GM23338 (cell line): ENCODE measurements at regions not wholly inside any gene's neighbourhood (a gene's known extent, or its start where the extent isn't known, plus 50 kb on each side); places are given as distances from the start of the nearest gene placed in this dataset.

Source experiments
- ATAC-seq: fragments of 200-7000 bp; cut with Tn5 transposase; 3 replicates; pipeline ENCODE4 v1.9.1; 2020
- DNase-seq: peaks from one replicate; pipeline ENCODE4 v3.0.0-alpha.2; 2015; ENCODE audit warnings: low spot score
- H2AFZ ChIP-seq: fragments of 200-600 bp; sonication (generic); 2 replicates; pipeline ENCODE4 v1.8.0; 2016; ENCODE audit warnings: antibody characterized with exemption, mild to moderate bottlenecking, moderate library complexity
- H3F3A ChIP-seq: fragments of 200-600 bp; sonication (generic); replicated peaks from 2 replicates; pipeline ENCODE4 v1.8.0; 2017; ENCODE audit warnings: antibody characterized with exemption, mixed run types, low read depth
- H3K27ac ChIP-seq: fragments of 200-600 bp; sonication (generic); 2 replicates; pipeline ENCODE4 v1.6.1; 2016; ENCODE audit warnings: low read depth
- H3K27me3 ChIP-seq: fragments of 200-600 bp; sonication (generic); 2 replicates; pipeline ENCODE4 v1.8.0; 2016; ENCODE audit warnings: mild to moderate bottlenecking, mixed run types, moderate library complexity; ENCODE audit not compliant: insufficient read depth
- H3K36me3 ChIP-seq: fragments of 200-600 bp; sonication (generic); 2 replicates; pipeline ENCODE4 v1.8.0; 2016; ENCODE audit warnings: mild to moderate bottlenecking; ENCODE audit not compliant: insufficient read depth
- H3K4me1 ChIP-seq: fragments of 200-600 bp; sonication (generic); 2 replicates; pipeline ENCODE4 v1.8.0; 2016; ENCODE audit warnings: mild to moderate bottlenecking, moderate library complexity; ENCODE audit not compliant: insufficient read depth
- H3K4me2 ChIP-seq: fragments of 200-600 bp; sonication (generic); 2 replicates; pipeline ENCODE4 v1.7.1; 2017; ENCODE audit warnings: mixed run types
- H3K4me3 ChIP-seq: fragments of 200-600 bp; sonication (generic); 2 replicates; pipeline ENCODE4 v1.6.1; 2016; ENCODE audit warnings: mixed run types
- H3K79me2 ChIP-seq: fragments of 200-600 bp; sonication (generic); replicated peaks from 2 replicates; pipeline ENCODE4 v1.8.0; 2017; ENCODE audit warnings: mild to moderate bottlenecking; ENCODE audit not compliant: insufficient read depth
- H3K9me2 ChIP-seq: fragments of 200-600 bp; sonication (generic); 2 replicates; pipeline ENCODE4 v1.8.0; 2017; ENCODE audit not compliant: insufficient read depth
- H4K20me1 ChIP-seq: fragments of 200-600 bp; sonication (generic); replicated peaks from 2 replicates; pipeline ENCODE4 v1.8.0; 2017; ENCODE audit warnings: mild to moderate bottlenecking; ENCODE audit not compliant: insufficient read depth
- H3K27ac Mint-ChIP-seq: 2 replicates; pipeline ENCODE4 v1.8.0; 2020; ENCODE audit warnings: inconsistent platforms, mild to moderate bottlenecking, moderate library complexity, mixed read lengths
- H3K27me3 Mint-ChIP-seq: 3 replicates; pipeline ENCODE4 v1.8.0; 2022; ENCODE audit warnings: low read depth, mild to moderate bottlenecking, moderate library complexity, mixed read lengths, inconsistent platforms; ENCODE audit not compliant: insufficient read depth, poor library complexity
- H3K36me3 Mint-ChIP-seq: 3 replicates; pipeline ENCODE4 v1.8.0; 2021; ENCODE audit warnings: low read depth, mild to moderate bottlenecking, inconsistent platforms, moderate library complexity, mixed read lengths
- H3K4me1 Mint-ChIP-seq: 3 replicates; pipeline ENCODE4 v1.8.0; 2020; ENCODE audit warnings: mild to moderate bottlenecking, inconsistent platforms, mixed read lengths
- H3K4me3 Mint-ChIP-seq: 3 replicates; pipeline ENCODE4 v1.8.0; 2021; ENCODE audit warnings: moderate library complexity, mild to moderate bottlenecking, inconsistent platforms, mixed read lengths
- H3K9me3 Mint-ChIP-seq: 3 replicates; pipeline ENCODE4 v1.8.0; 2020; ENCODE audit warnings: moderate library complexity, mild to moderate bottlenecking, inconsistent platforms, mixed read lengths
- CREB1 ChIP-seq: fragments of 250-450 bp; sonication (Bioruptor Pico); IDR thresholded peaks from 2 replicates; pipeline ENCODE4 v1.5.0; 2020; ENCODE audit warnings: low read depth, mild to moderate bottlenecking, moderate library complexity
- CTCF ChIP-seq, 2 experiments: fragments of 200-600 bp in 1 of 2; sonication (generic) in 1 of 2; conservative IDR thresholded peaks; 2 replicates each; pipeline versions ENCODE4 v1.5.1 to v1.6.1; 2016 to 2017; ENCODE audit warnings: antibody characterized with exemption in 2 of 2, low read depth in 2 of 2, mild to moderate bottlenecking in 2 of 2, moderate library complexity in 1 of 2
- ETS1 ChIP-seq: IDR thresholded peaks from 2 replicates; pipeline ENCODE4 v1.6.1; 2016; ENCODE audit warnings: antibody characterized with exemption
- EZH2phosphoT487 ChIP-seq: fragments of 200-600 bp; sonication (generic); IDR thresholded peaks from one replicate; pipeline ENCODE4 v1.8.1; 2018; ENCODE audit warnings: antibody characterized with exemption; ENCODE audit not compliant: unreplicated experiment
- JUNB ChIP-seq: IDR thresholded peaks from one replicate; pipeline ENCODE4 v1.6.1; 2016; ENCODE audit warnings: antibody characterized with exemption; ENCODE audit not compliant: unreplicated experiment
- NANOG ChIP-seq: IDR thresholded peaks from 2 replicates; pipeline ENCODE4 v1.6.1; 2016; ENCODE audit warnings: antibody characterized with exemption, borderline replicate concordance
- STAT1 ChIP-seq: IDR thresholded peaks from one replicate; pipeline ENCODE4 v1.6.1; 2016; ENCODE audit warnings: antibody characterized with exemption; ENCODE audit not compliant: unreplicated experiment
- ZNF462 ChIP-seq: fragments of 250-450 bp; sonication (Bioruptor Pico); IDR thresholded peaks from 2 replicates; pipeline ENCODE4 v1.5.0; 2020; ENCODE audit warnings: mild to moderate bottlenecking, moderate library complexity

- H2AFZ ChIP-seq: no peak overlapping the region
- peaks cover 6% of the 10 kb centered on the region; the same call in 1 of the 2 replicates for H3K9me2 ChIP-seq
- H3K27ac ChIP-seq: no peak overlapping the region
- Mint-ChIP-seq H3K9me3 (peaks cover 8% of the 10 kb centered on the region), H3K27me3 (no peaks in the 10 kb centered on the region), H3K4me3 (no peak overlapping the region), H3K27ac (no peak overlapping the region), H3K36me3 (peaks cover 5% of the 10 kb centered on the region), H3K4me1 (no peaks in the 10 kb centered on the region; the same call in 2 of the 3 replicates)
- TF ChIP-seq CREB1 (no peak), STAT1 (no peak)
- no peaks in the 10 kb centered on the region for H4K20me1 ChIP-seq
- no peaks in the 10 kb centered on the region for H3K27me3 ChIP-seq
- H3K4me1 ChIP-seq: peaks cover 10% of the 10 kb centered on the region; the same call in 1 of the 2 replicates
- no peak overlapping the region for H3K4me3 ChIP-seq
- ATAC-seq (no peak), DNase-seq (no peak)
- H3K4me2 ChIP-seq: no peak overlapping the region
- no peaks in the 10 kb centered on the region; the same call in 1 of the 2 replicates for H3K36me3 ChIP-seq
- no peaks in the 10 kb centered on the region for H3K79me2 ChIP-seq
- H3F3A ChIP-seq: no peaks in the 10 kb centered on the region
Measured at GRCh38 chr5:156271569-156271968, 55.4 kb upstream of the SGCD start.

GRCh38 chr5:156272139-156272538, 54.8 kb upstream of the SGCD start:
- TF ChIP-seq JUNB: no peak
- TF ChIP-seq ZNF462 (CRISPR knock-in tag): no peak
- TF ChIP-seq EZH2phosphoT487: no peak
- TF ChIP-seq CTCF (conservative IDR thresholded peaks at IDR 0.05; ENCODE audit: low read depth in 2 of 2): no peak
- no peak for TF ChIP-seq NANOG
- no peak for TF ChIP-seq STAT1
- no peak for TF ChIP-seq ETS1
- Histone ChIP-seq H2AFZ (no peak overlapping the region), H3K79me2 (no peaks in the 10 kb centered on the region), H3K4me2 (no peak overlapping the region), H3K4me1 (peaks cover 10% of the 10 kb centered on the region; the same call in 1 of the 2 replicates), H3K9me2 (peaks cover 6% of the 10 kb centered on the region; the same call in 1 of the 2 replicates), H3K27me3 (no peaks in the 10 kb centered on the region), H3K36me3 (no peaks in the 10 kb centered on the region; the same call in 1 of the 2 replicates), H4K20me1 (no peaks in the 10 kb centered on the region), H3K4me3 (no peak overlapping the region), H3F3A (no peaks in the 10 kb centered on the region), H3K27ac (no peak overlapping the region)
- Mint-ChIP-seq H3K36me3 (peaks cover 5% of the 10 kb centered on the region), H3K4me1 (no peaks in the 10 kb centered on the region; the same call in 2 of the 3 replicates), H3K27ac (no peak overlapping the region), H3K27me3 (no peaks in the 10 kb centered on the region), H3K9me3 (peaks cover 8% of the 10 kb centered on the region), H3K4me3 (no peak overlapping the region)
- ATAC-seq (no peak), DNase-seq (no peak)
